GM19468 (cell line): ENCODE measurements at regions not wholly inside any gene's neighbourhood (a gene's known extent, or its start where the extent isn't known, plus 50 kb on each side); places are given as distances from the start of the nearest gene placed in this dataset.

Source experiments
- ATAC-seq: cut with Tn5 transposase; IDR thresholded peaks from one replicate; pipeline ENCODE4 v1.9.1; 2021; ENCODE audit warnings: mild to moderate bottlenecking, moderate library complexity, moderate number of reproducible peaks; ENCODE audit not compliant: unreplicated experiment; ENCODE audit errors: extremely low read depth

DNA sequence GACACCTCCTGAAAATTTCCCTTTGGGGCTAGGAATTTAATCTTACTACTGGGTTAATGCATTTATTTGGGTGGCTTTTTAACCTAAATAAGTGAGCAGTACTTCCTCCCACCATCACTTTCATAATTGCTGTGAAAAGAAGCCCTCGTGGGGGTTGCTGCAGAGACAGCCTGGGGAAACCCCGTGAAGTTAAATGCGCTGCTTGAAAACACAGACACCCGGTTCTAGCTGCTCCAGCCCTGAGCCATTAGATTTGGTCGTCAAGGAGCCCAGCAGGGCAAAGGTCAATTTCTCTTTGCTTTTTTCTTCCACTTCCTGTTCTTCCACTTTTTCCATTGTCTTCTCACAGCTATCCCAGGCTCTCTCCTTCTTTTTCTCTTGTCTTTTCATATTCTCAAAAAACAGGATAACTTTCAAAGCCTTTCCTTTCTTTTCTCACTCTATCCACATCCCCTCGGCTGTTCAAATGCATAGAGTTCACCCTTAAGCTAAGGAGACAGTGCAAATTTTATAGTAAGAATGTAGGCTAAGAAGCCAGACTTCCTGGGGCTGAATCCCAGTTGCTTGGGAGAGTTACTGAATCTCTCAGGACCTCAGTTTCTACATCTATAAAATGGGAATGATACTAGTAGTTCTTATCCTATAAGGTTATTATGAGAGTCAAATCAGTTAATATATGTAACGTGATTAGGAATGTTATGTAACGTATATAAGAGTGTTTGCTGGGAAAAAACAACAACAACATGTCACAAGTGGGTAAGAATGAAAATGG, 91.5 kb upstream of the ZNF827 start:
- ATAC-seq, result peak; percentile 38

DNA sequence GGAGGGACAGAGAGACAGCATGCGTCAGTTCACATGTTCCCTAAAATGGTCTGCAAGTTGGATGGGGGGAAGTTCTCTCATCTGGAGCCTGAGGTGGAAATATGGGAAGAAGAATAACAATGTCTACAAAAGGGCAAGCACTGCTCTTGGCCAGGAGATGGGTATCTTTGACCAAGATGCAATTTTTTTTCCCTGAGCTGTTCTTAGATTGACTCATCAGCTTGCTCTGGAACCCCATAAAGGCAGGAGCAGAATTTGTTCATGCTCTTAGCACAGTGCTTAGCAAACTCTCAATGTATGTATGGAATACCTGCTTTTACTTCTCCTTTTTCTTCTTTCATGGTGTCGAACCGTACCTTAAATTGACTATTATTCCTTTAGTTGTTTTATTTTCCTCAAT, 90.5 kb upstream of the ZNF827 start:
- ATAC-seq, result no peak

DNA sequence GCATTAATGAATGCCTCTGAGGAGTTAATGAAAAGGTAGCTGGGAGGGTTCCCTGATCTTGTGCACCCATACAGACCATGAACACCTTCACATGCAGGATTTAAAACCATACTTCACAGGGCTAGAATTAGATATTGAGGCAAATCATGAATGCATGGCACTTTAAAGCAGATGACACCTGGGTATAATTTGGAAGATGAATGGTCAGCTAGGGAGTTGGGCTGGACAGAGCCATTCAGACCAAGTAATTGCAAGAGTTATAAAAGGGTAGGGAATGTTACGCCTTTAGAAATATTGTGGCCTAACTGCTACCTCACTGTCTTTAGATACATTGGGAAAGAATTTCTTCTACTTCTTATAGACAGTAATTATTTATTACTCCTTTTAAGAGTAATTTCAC, 89.1 kb upstream of the ZNF827 start:
- ATAC-seq, result no peak

DNA sequence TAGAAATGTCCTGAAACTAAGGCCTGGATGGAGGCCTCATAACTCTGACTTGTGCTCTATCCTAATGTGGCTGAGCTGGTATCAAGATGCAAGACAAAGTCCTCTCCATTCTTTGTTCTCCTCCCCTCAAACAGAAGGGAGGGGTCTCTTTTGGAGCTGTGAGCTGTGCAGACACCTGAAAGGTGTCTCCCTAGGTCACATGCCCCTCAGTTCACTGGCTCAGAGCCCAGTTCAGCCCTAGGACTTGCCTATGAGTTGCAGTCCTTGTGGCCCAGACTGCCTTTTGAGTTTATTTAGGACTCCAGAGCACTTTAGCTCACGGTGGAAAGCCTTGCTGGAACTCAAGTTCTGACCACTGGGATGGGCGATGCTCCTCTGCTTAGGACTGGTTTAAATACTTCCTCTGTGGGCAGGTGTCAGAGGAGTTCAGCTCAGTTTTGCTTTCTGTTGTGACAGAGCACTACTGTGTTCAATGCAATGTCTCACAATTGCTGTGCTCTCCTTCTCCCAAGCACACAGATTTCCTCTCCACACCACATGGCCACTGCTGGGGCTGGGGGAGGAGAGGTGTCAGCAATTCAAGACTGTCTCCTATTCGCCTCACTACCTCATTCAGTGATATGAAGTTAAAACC, 84.8 kb upstream of the ZNF827 start:
- ATAC-seq, result peak; percentile 74

DNA sequence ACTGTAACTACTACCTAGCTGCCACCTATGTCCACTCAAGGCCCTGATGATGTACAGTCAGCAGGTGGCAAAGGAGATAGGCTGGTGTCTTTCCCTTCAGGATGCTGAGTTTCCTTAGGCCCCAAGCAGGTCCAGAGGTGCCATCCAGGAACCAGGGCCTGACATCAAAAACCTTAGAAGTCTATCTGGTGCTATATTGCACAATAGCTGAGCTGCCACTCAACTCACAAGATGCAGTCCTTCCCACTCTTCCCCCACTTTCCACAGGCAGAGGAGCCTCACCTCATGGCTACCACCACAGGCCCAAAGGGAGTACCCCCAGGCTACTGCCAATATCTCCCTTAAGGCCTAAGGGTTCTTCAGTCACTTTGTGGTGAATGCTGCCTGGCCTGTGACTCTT, 83.9 kb upstream of the ZNF827 start:
- ATAC-seq, result no peak

DNA sequence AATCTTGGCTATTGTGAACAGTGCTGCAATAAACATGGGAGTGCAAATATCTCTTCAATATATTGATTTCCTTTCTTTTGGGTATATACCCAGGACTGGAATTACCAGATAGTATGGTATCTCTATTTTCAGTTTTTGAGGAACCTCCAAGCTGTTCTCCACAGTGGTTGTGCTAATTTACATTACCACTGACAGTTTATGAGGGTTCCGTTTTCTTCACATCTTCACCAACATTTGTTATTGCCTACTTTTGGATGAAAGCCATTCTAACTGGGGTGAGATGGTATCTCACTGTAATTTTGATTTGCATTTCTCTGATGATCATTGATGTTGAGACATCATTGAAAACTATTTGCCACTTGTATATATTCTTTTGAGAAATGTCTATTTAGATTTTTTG, 79.6 kb upstream of the ZNF827 start:
- ATAC-seq, result no peak

DNA sequence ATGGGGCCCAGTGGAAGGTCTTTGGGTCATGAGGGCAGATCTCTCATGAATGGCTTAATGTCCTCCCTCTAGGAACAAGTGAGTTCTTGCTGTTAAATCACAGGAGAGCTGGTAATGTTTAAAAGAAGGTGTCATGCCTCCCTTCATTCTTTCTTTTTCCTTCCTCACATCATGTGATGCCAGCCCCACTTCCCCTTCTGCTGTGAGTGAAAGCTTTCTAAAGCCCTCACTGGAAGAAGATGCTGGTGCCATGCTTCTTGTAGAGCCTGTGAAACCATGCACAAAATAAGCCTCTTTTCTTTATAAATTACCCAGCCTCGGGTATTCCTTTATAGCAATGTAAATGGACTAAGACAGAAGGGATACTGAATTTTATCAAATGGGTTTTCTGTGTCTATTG, 66.1 kb upstream of the ZNF827 start:
- no peak for ATAC-seq

DNA sequence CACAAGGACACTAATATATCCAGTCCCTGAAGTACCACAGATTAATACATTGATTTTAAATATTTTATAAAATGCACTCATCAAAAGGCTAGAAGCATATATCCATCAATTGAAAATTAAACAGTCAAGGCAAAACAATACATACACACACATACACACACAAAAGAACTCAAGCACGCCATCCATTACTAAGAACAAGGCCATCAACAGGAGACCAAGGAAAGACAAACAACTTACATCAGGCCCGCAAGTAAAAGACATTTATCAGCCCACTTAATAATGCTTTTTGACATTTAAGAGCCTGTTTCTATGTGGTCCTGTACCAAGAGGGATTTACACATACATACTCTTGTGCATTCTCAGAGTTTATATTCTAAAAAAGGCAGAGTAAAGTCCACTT, 50.0 kb upstream of the ZNF827 start:
- ATAC-seq, result no peak
